Prostate gland (tissue), 2 donors: ENCODE measurements at regions not wholly inside any gene's neighbourhood (a gene's known extent, or its start where the extent isn't known, plus 50 kb on each side); places are given as distances from the start of the nearest gene placed in this dataset.

Experiments used
- DNase-seq: peaks from one replicate; pipeline ENCODE4 v3.0.0-alpha.2; 2019; ENCODE audit warnings: low spot score
- H3K27ac ChIP-seq, 2 donors: fragments of 200-600 bp; sonication (generic); 2 replicates each; pipeline ENCODE4 v1.5.1; 2017 to 2019
- H3K27me3 ChIP-seq: fragments of 200-600 bp; sonication (generic); replicated peaks from 2 replicates; pipeline ENCODE4 v1.5.1; 2019; ENCODE audit not compliant: insufficient read depth
- H3K36me3 ChIP-seq, 2 donors: fragments of 200-600 bp; sonication (generic); 1 replicate in 1 of 2; 2 replicates in 1 of 2; pipeline versions ENCODE4 v1.5.1 to v1.8.1; 2017 to 2019
- H3K4me1 ChIP-seq: fragments of 200-600 bp; sonication (generic); replicated peaks from 2 replicates; pipeline ENCODE4 v1.5.1; 2019
- H3K4me3 ChIP-seq, 2 donors: fragments of 200-600 bp; sonication (generic); 2 replicates each; pipeline ENCODE4 v1.5.1; 2017 to 2019
- H3K9me3 ChIP-seq: fragments of 200-600 bp; sonication (generic); 2 replicates; pipeline ENCODE4 v1.5.1; 2017
- POLR2A ChIP-seq: fragments of 450-650 bp; IDR thresholded peaks from one replicate; pipeline ENCODE4 v1.6.1; 2016; ENCODE audit warnings: antibody characterized with exemption, mild to moderate bottlenecking
- POLR2AphosphoS5 ChIP-seq: sonication (generic); formaldehyde crosslinking; IDR thresholded peaks from one replicate; pipeline ENCODE4 v1.6.1; 2017; ENCODE audit warnings: antibody characterized with exemption
- WGBS: methylation state at CpG from one replicate; pipeline ENCODE4 v1.1.5; 2018; 5-methylcytosine and 5-hydroxymethylcytosine counted together
- intact Hi-C: fragments of 100-400 bp; cut with DNase I; formaldehyde crosslinking; loops from one replicate; pipeline ENCODE4 v1.14.2; 2022
- TF ChIP-seq, protein P1 (sequence below), 4 experiments: fragments of 200-600 bp in 2 of 4; fragments of 450-650 bp in 2 of 4; sonication (generic) in 2 of 4; IDR thresholded peaks; 1 replicate in 3 of 4; 2 replicates in 1 of 4; pipeline ENCODE4 v1.5.1; 2016 to 2019; ENCODE audit warnings: antibody characterized with exemption in 4 of 4, mild to moderate bottlenecking in 2 of 4, moderate library complexity in 2 of 4

DNA sequence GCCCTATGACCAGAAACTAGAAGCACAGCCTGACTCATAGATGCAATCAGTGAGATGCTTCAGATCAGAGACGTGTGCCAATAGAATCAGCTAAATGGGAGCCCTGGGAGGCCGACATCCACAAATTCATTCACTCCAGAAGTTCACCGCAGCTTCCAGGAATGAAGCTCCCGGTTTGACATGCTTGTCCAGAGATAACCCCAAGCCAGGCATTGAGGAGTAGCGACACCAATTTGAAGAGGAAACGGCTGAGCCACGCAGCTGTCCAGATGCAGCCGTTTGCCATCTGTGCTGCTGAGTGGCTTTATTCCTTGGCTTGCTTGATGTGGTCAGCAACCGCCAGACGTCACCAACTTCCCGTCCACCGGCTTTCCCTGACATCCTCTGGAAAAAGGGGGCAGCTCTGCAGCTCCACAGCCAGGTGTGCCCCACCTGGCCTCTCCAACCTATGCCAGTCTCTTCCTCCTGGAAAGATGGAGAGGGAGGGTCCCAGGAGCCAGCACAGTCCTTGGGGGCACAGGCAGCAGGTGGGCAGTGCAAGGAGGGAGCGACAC, 123.9 kb upstream of the OPCML start:
- Histone ChIP-seq H3K9me3 (no peaks in the 10 kb centered on the region), H3K27ac (no peak overlapping the region), H3K4me1 (no peaks in the 10 kb centered on the region), H3K36me3 (no peaks in the 10 kb centered on the region), H3K27me3 (no peaks in the 10 kb centered on the region), H3K4me3 (no peak overlapping the region)
- no peak for TF ChIP-seq POLR2A
- no peak for TF ChIP-seq POLR2AphosphoS5
- TF ChIP-seq, protein P1, sequence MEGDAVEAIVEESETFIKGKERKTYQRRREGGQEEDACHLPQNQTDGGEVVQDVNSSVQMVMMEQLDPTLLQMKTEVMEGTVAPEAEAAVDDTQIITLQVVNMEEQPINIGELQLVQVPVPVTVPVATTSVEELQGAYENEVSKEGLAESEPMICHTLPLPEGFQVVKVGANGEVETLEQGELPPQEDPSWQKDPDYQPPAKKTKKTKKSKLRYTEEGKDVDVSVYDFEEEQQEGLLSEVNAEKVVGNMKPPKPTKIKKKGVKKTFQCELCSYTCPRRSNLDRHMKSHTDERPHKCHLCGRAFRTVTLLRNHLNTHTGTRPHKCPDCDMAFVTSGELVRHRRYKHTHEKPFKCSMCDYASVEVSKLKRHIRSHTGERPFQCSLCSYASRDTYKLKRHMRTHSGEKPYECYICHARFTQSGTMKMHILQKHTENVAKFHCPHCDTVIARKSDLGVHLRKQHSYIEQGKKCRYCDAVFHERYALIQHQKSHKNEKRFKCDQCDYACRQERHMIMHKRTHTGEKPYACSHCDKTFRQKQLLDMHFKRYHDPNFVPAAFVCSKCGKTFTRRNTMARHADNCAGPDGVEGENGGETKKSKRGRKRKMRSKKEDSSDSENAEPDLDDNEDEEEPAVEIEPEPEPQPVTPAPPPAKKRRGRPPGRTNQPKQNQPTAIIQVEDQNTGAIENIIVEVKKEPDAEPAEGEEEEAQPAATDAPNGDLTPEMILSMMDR (IDR thresholded peaks at IDR 0.05): no peak
- WGBS: 78% methylated on average over 13 of the region's 13 CpGs
- DNase-seq: no peak
- intact Hi-C loops: no loop called here

DNA sequence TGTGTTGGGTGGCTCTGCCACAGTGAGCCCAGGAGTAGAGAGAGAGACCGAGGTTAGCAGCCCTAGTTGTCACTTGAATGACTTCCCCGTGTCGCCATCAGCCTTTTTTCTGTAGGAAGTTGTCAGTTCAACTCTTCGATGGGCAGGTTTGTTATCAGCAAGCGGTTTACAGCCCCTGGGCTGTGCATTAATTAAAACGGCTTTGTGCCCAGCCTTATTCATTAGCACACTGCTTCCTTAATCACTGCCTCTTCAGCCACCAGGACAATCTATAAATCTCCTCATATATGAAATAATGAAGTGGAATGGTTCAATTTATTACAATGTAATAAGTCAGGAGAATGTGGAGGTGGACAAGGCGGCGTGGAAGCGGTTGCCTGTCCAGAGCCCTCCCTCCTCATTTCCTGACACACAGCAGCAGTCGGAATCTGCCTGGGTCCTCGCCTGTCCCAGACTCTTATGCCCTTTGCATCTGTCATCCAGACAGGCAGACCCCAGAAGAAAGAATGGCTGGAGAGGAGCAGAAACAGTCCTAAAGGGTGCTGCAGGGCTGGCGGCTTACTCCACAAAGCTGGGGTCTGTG, 122.4 kb upstream of the OPCML start:
- no peaks in the 10 kb centered on the region for H3K27me3 ChIP-seq
- DNase-seq: no peak
- no peaks in the 10 kb centered on the region for H3K36me3 ChIP-seq
- H3K9me3 ChIP-seq: no peaks in the 10 kb centered on the region
- no peaks in the 10 kb centered on the region for H3K4me1 ChIP-seq
- intact Hi-C loops: no loop called here
- H3K27ac ChIP-seq: no peak overlapping the region
- H3K4me3 ChIP-seq: no peak overlapping the region
- WGBS: 54% methylated on average over 12 of the region's 12 CpGs
- TF ChIP-seq, protein P1 (IDR thresholded peaks at IDR 0.05): no peak
- TF ChIP-seq POLR2A: no peak
- no peak for TF ChIP-seq POLR2AphosphoS5

DNA sequence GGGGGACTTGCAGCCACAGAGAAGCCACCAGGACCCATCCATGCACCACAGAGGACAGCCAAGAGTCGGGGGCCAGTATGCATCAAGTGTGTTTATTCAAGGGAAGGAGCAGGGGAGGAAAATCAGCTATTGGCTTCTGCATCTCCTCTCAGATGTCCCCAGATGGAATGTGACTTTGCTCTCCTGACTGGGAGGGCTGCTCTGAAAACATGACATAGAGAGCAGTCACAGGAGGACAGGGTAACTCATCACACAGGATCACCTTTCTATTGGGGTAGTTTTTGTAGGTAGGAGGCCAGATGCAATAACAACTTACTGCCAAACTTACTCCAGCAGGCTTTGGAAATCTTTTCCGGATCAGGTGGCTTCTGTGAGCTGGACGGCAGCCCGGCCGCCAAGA, 121.0 kb upstream of the OPCML start:
- no peak overlapping the region for H3K27ac ChIP-seq
- H3K36me3 ChIP-seq: no peaks in the 10 kb centered on the region
- no peaks in the 10 kb centered on the region for H3K4me1 ChIP-seq
- intact Hi-C loops: no loop called here
- no peak for DNase-seq
- H3K27me3 ChIP-seq: no peaks in the 10 kb centered on the region
- TF ChIP-seq, protein P1 (IDR thresholded peaks at IDR 0.05): no peak
- no peak for TF ChIP-seq POLR2A
- TF ChIP-seq POLR2AphosphoS5: no peak
- 39% methylated on average over 5 of the region's 5 CpGs for WGBS
- no peaks in the 10 kb centered on the region for H3K9me3 ChIP-seq
- H3K4me3 ChIP-seq: no peak overlapping the region

DNA sequence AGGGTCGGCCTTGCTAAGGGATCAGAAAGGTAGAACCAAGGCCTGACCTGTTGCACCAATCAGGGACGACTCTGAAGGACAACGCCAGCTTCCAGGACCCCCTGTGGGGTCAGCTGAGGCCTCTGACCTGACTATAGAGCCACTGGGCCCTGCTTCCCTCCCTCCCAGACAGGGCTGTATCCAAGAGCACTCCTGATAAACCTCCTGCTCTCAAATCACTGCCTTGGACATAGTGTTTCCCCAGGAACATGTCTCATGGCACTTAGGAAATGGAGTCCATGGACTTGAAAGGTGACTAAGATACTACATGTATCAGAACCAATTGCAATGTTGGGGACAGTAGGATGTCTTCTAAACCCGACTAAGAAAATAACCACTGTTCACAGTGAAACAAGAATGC, 117.8 kb upstream of the OPCML start:
- H3K36me3 ChIP-seq: no peaks in the 10 kb centered on the region
- no peaks in the 10 kb centered on the region for H3K27me3 ChIP-seq
- no peaks in the 10 kb centered on the region for H3K9me3 ChIP-seq
- 49% methylated on average over 4 of the region's 4 CpGs for WGBS
- no peak overlapping the region for H3K4me3 ChIP-seq
- intact Hi-C loops: no loop called here
- no peak for TF ChIP-seq POLR2A
- TF ChIP-seq POLR2AphosphoS5: no peak
- TF ChIP-seq, protein P1 (IDR thresholded peaks at IDR 0.05): no peak
- DNase-seq: no peak
- no peak overlapping the region for H3K27ac ChIP-seq
- H3K4me1 ChIP-seq: no peaks in the 10 kb centered on the region

DNA sequence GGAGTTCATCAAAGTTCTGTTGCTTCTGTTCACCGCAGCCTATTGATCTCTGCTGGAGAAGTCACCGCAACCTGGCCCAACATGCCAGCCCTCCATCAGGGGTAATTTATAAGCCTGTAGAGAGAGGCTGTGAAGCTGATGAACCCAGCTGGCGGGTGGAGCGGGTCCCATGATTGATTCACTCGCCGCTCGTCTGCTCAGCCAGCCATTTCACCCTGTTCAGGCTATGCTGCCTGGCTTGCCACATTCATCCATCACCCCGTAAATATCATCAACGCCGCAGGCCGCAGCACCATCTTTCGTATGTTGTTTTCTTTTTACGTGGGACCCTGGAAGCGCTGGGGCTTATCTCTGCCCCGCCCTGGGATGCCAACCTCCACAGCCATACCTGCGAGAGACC, 116.7 kb upstream of the OPCML start:
- DNase-seq: no peak
- H3K27ac ChIP-seq: no peak overlapping the region
- TF ChIP-seq, protein P1 (IDR thresholded peaks at IDR 0.05): no peak
- H3K36me3 ChIP-seq: no peaks in the 10 kb centered on the region
- WGBS: 90% methylated on average over 16 of the region's 16 CpGs
- H3K4me1 ChIP-seq: no peaks in the 10 kb centered on the region
- no peak overlapping the region for H3K4me3 ChIP-seq
- H3K9me3 ChIP-seq: no peaks in the 10 kb centered on the region
- no peaks in the 10 kb centered on the region for H3K27me3 ChIP-seq
- intact Hi-C loops: no loop called here
